ENCODE measurements at regions not wholly inside any gene's neighbourhood (a gene's known extent, or its start where the extent isn't known, plus 50 kb on each side); places are given as distances from the start of the nearest gene placed in this dataset.
"Not testable (repeated sequence)": the region's sequence is repeated elsewhere in the genome, so short reads cannot be mapped to it uniquely, and the experiment has no call there.

DNA sequence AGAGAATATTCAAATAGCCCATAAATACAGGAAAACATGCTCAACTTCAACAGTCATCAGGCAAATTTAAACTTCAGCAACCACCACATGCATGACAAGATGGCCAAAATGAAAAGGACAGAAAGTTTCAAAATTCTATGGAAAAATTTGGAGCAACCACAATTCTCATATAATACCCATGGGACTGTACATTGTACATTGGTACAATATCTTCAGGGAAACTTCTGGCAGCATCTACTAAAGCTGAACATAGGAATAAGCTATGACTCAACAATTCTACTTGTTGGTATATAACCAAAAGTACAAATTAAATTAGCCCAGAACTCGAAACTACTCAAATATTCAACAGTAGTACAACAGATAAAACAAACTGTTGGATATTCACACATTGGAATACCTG lies 847.6 kb downstream of the TBL1XR1 start:
- no peak for DNase-seq (ENCODE audit: low read depth)

DNA sequence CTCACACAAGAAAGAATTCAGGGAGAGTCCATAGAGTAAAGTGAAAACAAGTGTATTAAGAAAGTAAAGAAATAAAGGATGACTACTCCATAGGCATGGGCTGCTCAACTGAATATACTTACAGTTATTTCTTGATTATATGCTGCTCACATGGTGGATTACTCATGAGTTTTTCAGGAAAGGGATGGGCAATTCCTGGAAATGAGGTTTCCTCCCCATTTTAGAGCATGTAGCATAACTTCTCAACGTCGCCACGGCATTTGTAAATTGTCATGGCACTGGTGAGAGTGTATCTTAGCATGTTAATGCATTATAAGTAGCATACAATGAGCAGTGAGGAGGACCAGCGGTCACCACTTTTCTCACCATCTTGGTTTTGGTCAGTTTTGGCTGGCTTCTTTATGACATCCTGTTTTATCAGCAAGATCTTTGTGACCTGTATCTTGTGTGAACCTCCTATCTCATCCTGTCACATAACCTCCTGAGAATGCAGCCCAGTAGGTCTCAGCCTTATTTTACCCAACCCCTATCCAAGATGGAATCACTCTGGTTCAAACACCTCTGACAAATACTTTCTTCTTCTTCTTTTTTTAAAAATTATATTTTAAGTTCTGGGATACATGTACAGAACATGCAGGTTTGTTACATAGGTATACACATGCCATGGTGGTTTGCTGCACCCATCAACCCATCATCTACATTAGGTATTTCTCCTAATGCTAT lies 849.7 kb downstream of the TBL1XR1 start:
- no peak for DNase-seq (ENCODE audit: low read depth)

DNA sequence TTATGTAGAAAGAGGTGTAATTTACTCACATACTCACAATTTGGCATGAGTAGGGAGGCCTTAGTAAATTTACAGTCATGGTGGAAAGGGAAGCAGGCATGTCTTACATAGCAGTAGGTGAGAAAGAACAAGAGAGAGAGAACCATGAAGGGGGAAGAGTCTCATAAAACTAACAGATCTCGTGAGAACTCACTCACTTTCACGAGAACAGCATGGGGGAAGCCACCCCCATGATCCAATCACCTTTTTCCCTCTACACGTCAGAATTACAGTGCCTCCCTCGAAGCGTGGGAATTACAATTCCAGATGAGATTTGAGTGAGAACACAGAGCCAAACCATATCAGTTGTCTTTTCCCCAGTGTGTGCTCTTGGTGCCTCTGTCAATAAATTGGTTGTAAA lies 855.3 kb downstream of the TBL1XR1 start:
- no peak for DNase-seq (ENCODE audit: low read depth)

DNA sequence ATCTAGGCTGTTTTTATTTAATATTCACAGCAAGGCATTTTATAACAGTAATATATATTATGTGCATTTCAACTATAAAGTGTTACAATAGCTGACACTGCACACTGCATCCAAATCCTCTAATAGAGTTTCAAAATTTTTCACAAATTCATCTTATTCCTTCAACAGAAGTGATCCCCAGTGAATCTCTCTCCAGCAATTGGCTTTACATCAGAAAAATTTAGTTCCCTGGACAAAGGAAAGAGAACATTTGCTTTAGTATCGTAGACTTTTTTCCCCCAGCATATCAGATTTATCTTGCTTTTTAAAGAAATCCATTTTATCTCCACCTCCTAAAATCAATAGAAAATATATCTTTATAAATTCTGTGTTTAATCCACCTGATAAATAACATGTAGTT lies 868.6 kb downstream of the TBL1XR1 start:
- no peak for DNase-seq (ENCODE audit: low read depth)

DNA sequence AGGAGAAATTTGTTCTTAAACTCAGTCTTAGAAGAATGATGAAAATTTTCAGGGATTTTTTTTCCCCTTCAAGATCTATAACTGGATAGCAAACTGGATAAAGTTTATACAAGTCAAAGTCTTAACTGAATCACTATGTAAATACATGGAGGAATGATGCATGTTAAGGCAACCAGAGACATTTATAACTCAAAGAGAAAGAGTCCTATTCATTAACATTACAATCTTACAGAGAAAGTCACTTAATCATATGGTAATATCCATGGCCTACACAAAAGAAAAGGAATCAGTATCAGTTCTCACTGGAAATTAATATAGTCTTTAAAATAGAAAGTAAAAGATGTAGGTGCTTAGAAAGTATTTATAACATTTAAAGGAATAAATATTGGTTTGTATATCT lies 869.1 kb downstream of the TBL1XR1 start:
- no peak for DNase-seq (ENCODE audit: low read depth)

DNA sequence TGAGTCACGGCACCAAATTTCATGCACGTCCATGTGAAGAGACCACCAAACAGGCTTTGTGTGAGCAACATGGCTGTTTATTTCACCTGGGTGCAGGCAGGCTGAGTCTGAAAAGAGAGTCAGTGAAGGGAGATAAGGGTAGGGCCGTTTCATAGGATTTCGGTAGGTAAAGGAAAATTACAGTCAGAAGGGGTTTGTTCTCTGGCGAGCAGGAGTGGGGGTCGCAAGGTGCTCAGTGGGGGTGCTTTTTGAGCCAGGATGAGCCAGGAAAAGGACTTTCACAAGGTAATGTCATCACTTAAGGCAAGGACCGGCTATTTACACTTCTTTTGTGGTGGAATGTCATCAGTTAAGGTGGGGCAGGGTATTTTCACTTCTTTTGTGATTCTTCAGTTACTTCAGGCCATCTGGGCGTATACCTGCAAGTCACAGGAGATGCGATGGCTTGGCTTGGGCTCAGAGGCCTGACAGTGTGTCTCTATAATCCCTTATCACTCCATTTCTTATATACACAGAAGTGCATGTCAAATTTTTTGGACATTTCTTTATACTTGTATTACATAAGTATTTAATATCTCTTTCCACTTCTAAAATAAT lies 870.3 kb downstream of the TBL1XR1 start:
- not testable (repeated sequence) for DNase-seq (ENCODE audit: low read depth)

DNA sequence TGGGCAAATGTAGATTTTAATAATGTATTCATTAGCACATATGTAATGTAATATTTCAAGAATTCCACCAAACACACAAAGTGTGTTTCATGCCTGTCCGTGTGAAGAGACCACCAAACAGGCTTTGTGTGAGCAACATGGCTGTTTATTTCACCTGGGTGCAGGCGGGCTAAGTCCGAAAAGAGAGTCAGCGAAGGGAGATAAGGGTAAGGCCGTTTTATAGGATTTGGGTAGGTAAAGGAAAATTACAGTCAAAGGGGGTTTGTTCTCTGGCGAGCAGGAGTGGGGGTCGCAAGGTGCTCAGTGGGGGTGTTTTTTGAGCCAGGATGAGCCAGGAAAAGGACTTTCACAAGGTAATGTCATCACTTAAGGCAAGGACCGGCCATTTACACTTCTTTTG lies 875.8 kb downstream of the TBL1XR1 start:
- not testable (repeated sequence) for DNase-seq (ENCODE audit: low read depth)

DNA sequence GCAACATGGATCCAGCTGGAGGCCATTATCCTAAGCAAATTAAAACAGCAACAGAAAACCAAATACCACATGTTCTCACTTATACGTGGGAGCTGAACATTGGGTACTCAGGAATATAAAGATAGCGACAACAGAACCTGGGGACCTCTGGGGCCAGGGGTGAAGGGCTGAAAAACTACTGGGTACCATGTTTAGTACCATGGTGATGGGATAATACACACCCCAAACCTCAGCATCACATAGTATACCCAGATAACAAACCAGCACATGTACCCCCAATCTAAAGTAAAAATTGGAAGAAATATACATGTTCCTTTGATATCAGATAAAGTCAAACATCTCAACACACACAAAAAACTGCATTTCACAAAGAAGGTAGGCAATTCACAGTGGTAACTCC lies 876.2 kb downstream of the TBL1XR1 start:
- no peak for DNase-seq (ENCODE audit: low read depth)

DNA sequence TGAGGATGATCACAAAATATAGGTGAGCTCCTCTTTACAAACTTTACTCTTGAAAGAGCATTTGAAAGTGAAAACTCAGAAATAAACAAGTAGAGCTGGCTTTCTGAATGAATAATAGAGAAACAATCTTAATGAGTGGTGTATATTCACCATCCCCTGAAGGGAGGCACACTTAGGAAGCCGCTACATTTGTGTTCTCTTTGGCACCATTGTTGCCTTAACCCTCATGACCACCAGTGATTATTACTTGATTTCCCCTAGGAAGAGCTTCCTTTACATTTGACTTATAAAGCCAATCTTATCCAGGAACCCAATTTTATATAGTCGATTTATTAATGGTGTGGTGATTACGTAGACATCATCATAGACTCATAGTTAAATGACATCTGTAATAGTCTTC lies 883.9 kb downstream of the TBL1XR1 start:
- no peak for DNase-seq (ENCODE audit: low read depth)

DNA sequence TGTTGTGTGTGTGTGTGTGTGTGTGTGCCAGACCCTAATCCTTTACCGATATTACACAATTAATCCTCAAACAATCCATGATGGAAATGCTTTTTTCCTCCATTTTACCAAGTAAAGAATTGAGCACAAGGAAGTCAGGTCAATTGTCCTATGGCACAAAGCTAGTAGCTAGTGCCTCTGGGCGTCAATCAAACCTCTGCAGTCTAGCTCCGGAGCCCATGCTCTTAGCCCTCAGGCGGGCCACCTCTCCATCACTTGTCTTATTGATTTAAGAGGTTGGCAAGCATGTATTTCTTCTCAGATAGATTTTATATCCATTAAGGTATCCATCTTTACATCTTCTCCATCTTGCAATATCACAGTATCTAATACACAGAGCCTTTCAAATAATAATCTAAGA lies 886.6 kb downstream of the TBL1XR1 start:
- no peak for DNase-seq (ENCODE audit: low read depth)

DNA sequence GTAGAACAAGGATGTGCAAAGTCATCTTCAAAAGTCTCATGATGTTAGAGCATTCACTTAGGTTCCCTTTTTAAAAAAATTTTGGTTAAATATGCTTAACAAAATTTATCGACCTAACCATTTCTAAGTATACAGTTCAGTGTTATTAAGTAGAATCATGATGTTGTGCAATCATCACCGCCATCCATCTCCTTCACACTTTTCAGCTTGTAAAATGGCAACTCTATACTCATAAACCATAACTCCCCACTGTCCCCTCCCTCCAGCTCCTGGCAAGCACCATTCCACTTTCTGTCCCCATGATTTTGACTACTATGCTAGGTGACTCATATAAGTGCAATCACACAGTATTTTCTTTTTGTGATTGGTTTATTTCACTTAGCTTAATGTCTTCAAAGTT lies 895.0 kb downstream of the TBL1XR1 start:
- no peak for DNase-seq (ENCODE audit: low read depth)

DNA sequence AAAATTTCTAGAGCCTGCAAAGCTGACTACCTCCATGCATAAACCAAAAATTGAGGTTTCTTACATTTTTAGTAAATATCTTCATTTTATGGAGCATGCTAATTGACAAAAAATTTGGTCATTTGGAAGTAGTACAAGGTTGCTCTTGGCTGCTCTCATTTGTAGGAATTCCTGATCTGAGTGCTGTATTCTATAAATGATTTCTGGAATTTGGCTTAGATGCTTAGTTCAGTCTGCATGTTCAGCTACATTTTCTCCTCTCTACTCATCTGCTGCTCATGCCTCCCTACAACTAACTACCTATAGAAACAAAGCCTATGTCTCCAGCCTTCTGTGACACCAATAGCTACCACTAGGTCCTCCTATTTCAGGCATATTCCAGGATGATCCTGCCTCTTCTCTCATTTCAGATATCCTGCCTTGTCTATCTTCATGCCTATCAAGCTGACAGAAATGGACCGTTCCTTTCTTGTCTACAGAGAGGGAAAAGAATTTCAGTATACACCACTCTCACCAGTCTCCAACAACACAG lies 901.1 kb downstream of the TBL1XR1 start:
- no peak for DNase-seq (ENCODE audit: low read depth)

DNA sequence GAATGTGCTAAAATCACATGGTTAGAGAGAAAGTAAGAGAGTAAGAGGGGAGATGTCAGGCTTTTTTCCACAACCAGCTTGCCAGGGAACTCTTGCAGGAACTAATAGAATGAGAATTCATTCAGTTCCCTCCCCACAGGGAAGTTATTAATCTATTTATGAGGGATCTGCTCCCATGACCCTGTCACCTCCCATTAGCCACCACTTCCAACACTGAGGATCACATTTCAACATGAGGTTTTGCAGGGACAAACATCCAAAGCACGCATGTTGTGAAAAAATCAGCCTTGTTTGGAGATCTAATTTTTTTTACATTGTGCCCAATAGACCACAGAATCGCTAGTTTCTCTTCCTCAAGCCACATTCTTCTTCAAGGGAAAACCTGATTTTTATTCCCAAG lies 904.0 kb downstream of the TBL1XR1 start:
- no peak for DNase-seq (ENCODE audit: low read depth)

DNA sequence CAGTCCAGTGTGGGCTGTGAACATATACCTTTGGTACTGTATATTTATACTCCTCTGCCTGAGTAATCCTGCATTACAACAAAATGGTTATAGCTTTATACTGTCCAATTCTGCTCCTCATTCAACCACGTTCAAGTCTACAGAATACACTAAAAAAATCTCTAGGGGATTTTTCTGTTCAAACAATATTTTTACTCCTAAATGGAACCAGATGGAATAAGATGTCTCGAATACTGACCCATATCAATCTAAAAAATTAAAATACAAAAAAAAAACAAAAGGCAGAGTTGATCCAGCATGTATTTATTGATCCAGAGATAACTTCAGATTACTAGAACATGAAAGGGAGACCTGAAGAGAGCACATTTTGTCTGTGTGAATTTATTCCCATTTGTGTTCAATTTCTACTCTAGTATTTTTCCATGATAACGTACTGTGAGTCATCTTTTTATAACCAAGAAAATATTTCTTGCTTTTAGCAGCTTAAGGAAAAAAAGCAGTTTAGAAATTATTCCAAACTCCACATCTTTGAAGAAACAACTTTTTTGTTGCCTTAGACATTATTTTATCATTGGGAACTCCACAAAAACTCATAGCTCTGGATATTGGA lies 910.7 kb downstream of the TBL1XR1 start:
- no peak for DNase-seq (ENCODE audit: low read depth)

DNA sequence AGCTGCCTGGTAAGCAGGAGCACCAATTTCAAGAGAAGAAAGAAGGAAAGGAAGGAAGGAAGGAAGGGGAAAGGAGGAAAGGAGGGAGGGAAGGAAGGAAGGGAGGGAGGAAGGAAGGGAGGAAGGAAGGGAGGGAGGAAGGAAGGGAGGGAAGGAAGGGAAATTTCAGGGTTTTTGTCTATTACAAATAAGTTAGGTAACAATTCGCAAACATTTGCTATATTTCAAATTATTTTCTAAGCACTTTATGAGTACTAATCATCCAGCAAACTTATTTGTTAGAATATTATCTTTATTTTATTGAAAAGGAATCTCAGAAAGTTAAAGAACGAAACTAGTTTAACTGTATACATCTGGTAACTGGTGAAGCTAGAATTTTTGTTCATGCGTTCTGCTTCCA lies 921.7 kb downstream of the TBL1XR1 start:
- DNase-seq (ENCODE audit: low read depth) = no peak

DNA sequence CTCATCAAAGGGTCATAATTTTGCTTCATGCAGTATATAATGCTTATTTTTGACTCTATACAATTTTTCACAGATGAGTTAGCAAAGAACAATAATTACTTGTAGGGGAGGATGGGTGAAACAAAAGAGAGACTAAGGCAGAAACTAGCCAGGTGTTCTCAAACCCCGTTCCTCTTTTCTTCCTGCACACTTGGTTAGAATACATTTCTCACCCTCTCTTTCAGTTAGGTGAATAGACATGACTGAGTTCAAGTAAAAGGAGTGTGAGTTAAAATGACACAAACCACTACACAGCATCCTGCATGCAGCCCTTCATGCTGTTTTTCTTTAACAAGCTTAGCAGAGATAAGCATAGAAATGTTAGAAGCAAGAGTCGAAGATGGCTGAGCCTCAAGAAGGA lies 922.2 kb downstream of the TBL1XR1 start:
- no peak for DNase-seq (ENCODE audit: low read depth)

DNA sequence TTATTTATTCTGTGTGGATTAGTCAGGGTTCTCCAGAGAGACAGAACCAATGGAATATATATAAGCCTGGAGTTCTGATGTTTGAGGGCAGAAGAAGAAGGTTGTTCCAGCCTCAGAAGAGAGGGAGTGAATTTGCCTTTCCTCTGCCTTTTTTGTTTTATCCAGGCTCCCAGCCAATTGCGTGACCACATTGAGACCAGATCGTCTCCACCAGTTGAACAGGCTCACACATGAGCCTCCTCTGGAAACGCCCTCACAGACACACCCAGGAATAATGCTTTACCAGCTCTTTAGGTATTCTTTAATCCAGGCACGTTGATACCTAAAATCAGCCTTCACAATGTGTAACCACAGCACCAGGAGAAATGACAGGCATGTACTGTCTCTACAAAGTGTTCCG lies 923.1 kb downstream of the TBL1XR1 start:
- no peak for DNase-seq (ENCODE audit: low read depth)

DNA sequence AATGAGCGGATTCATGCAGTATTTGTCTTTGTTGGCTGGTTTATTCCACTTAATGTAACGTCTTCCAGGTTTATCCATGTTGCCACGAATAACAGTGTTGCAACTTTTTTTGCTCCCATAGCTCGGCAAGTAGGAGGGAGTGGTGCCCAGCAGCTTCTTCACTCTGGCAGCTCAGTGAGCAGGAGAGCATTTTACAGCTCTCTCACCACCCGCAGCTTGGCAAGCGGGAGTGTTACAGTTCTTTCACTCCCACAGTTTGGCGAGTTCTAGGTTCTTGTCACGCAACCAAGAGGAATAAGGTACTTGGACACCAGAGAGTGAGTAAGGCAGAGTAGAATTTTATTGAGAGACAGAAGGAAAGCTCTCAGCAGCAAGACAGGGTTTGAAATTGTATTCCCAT lies 935.2 kb downstream of the TBL1XR1 start:
- DNase-seq (ENCODE audit: low read depth) = no peak

DNA sequence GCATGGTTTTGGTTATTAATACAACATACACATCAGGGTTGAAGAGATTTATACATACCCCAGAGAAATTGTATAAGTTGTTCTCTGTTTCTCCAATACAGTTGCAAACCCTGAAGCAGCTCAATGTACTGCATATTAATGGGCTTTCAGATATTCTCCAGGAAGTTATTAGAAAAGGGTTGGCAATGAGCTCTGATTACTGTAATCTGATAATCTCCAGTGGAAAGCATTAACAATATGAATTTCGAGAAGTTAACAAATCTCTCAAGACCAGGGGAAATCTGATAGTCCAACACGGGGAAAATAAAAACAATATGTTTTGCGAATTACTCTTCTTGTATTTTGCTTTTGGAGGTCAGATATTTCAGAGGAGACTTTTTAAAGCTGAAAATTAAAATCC lies 950.1 kb downstream of the TBL1XR1 start:
- DNase-seq (ENCODE audit: low read depth) = no peak

DNA sequence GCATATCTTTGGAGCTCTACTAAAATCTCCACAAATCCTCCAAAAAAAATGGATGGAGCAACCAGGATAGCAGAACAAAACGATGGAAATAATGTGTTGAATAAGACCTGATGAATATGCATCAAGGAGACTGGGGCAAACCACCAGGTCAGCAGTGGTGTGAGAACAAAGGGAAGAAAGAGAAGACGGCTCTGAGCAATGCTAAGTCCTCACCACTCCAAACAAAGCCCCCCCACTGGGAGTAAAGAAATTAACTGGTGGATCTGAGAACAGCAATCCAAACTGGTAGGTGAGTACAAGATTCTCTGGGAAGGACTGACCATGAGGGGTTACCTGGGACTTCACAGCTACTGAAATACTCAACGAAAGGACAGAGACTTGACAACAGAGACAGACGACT lies 977.3 kb downstream of the TBL1XR1 start:
- DNase-seq (ENCODE audit: low read depth) = no peak

DNA sequence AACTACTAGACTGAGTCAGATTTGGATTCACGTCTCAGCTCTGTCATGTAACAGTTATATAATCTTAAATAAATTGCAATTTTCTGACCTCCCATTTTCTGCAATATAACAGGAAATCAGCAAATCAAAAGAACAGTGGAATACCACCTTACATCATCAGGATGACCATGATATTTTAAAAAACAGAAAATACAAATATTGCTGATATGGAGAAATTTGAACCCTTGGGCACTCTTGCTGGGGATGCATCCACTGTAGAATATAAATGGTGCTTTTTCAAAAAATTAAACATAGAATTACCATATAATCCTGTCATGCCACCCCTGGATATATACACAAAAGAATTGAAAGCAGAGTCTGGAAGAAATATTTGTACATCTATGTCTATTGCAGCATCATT lies 982.5 kb downstream of the TBL1XR1 start:
- DNase-seq (ENCODE audit: low read depth) = no peak

DNA sequence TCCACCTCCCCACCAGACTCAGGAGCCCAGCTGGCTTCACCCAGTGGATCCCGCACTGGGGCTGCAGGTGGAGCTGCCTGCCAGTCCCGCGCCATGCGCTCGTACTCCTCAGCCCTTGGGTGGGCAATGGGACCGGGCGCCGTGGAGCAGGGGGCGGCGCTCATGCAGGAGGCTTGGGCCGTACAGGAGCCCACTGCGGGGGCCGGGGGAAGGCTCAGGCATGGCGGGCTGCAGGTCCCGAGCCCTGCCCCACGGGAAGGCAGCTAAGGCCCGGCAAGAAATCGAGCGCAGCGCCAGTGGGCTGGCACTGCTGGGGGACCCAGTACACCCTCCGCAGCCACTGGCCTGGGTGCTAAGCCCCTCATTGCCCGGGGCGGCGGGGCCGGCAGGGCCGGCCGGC lies 984.0 kb downstream of the TBL1XR1 start:
- DNase-seq (ENCODE audit: low read depth) = not testable (repeated sequence)

DNA sequence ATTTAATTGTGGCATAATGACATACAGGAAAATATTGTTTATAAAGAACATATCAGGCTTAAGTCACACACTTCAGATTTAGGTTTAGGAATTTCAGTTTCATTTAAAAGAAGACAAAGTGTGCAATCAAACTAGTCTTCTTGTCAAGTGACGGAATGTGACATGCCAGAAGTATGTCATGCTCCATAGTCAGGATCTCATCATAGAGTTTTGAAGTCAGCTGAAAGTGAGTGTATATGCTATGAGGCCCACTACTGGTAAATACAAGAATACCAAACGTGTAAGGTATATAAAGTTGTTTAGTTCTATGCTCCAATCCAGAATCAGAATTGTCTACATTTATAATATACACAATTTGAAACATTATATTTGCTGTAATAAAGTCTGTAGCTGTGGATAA lies 988.4 kb downstream of the TBL1XR1 start:
- DNase-seq (ENCODE audit: low read depth) = no peak
